Left ventricle myocardium inferior (tissue), 1 donor: ENCODE measurements at regions not wholly inside any gene's neighbourhood (a gene's known extent, or its start where the extent isn't known, plus 50 kb on each side); places are given as distances from the start of the nearest gene placed in this dataset.
"Not testable (repeated sequence)": the region's sequence is repeated elsewhere in the genome, so short reads cannot be mapped to it uniquely, and the experiment has no call there.

ENCODE experiments used
- DNase-seq: peaks from one replicate; pipeline ENCODE4 v3.0.0-alpha.2; 2020
- H3K27ac ChIP-seq: fragments of 200-600 bp; replicated peaks from 2 replicates; pipeline ENCODE4 v1.8.0; 2021
- H3K27me3 ChIP-seq: fragments of 200-600 bp; 2 replicates; pipeline ENCODE4 v1.8.0; 2021; ENCODE audit warnings: low read depth
- H3K36me3 ChIP-seq: fragments of 200-600 bp; 2 replicates; pipeline ENCODE4 v1.8.0; 2021
- H3K4me1 ChIP-seq: fragments of 200-600 bp; 2 replicates; pipeline ENCODE4 v1.8.0; 2021
- H3K4me3 ChIP-seq: fragments of 200-600 bp; 2 replicates; pipeline ENCODE4 v1.8.0; 2021; ENCODE audit warnings: mild to moderate bottlenecking, moderate library complexity
- H3K9me3 ChIP-seq: fragments of 200-600 bp; replicated peaks from 2 replicates; pipeline ENCODE4 v1.8.0; 2021
- CTCF ChIP-seq: fragments of 200-600 bp; IDR thresholded peaks from 2 replicates; pipeline ENCODE4 v1.8.0; 2021; ENCODE audit warnings: antibody characterized with exemption, mild to moderate bottlenecking, borderline replicate concordance
- intact Hi-C: fragments of 100-400 bp; cut with micrococcal nuclease; formaldehyde crosslinking; loops from one replicate; pipeline ENCODE4 v1.11.0; 2022
- donor health status: DM: no; HTN: yes; CAD: no; lungs with severe emphysema.

- no peak for DNase-seq
- H3K9me3 ChIP-seq = no peaks in the 10 kb centered on the region
- H3K4me1 ChIP-seq = no peaks in the 10 kb centered on the region
- H3K4me3 ChIP-seq = no peak overlapping the region
- H3K36me3 ChIP-seq = no peaks in the 10 kb centered on the region
- no peak for TF ChIP-seq CTCF
- peaks cover 5% of the 10 kb centered on the region for H3K27me3 ChIP-seq
- no peak overlapping the region for H3K27ac ChIP-seq
- intact Hi-C loops = no loop called here
Observed at GRCh38 chr14:52154992-52155650, 86.3 kb upstream of the NID2 start.

GRCh38 chr14:52153939-52154338, 85.1 kb upstream of the NID2 start:
- Histone ChIP-seq H3K27me3 (peaks cover 5% of the 10 kb centered on the region), H3K27ac (no peak overlapping the region), H3K36me3 (no peaks in the 10 kb centered on the region), H3K4me1 (no peaks in the 10 kb centered on the region), H3K9me3 (no peaks in the 10 kb centered on the region), H3K4me3 (no peak overlapping the region)
- intact Hi-C loops = no loop called here
- no peak for DNase-seq
- TF ChIP-seq CTCF = no peak

- intact Hi-C loops = no loop called here
- Histone ChIP-seq H3K36me3 (no peaks in the 10 kb centered on the region), H3K27me3 (no peaks in the 10 kb centered on the region), H3K4me1 (no peaks in the 10 kb centered on the region), H3K27ac (no peak overlapping the region), H3K4me3 (no peak overlapping the region), H3K9me3 (no peaks in the 10 kb centered on the region)
- DNase-seq = no peak
- no peak for TF ChIP-seq CTCF
Observed at GRCh38 chr14:52150162-52150561, 81.3 kb upstream of the NID2 start.

DNA sequence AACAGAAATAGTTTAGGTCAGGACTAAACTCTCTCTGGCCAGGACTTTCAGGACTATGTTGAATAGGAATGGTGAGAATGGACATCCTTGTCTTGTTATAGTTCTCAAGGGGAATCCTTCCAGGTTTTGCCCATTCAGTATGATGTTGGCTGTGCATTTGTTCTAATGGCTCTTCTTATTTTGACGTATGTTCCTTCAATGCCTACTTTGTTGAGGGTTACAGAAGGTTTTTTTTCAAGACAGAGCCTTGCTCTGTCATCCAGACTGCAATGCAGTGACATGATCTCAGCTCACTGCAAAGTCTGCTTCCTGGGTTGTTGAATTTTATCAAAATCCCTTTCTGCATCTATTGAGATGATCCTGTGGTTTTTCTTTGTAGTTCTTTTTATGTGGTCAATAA, 79.5 kb upstream of the NID2 start:
- no peak for TF ChIP-seq CTCF
- no peaks in the 10 kb centered on the region for H3K4me1 ChIP-seq
- intact Hi-C loops = no loop called here

DNA sequence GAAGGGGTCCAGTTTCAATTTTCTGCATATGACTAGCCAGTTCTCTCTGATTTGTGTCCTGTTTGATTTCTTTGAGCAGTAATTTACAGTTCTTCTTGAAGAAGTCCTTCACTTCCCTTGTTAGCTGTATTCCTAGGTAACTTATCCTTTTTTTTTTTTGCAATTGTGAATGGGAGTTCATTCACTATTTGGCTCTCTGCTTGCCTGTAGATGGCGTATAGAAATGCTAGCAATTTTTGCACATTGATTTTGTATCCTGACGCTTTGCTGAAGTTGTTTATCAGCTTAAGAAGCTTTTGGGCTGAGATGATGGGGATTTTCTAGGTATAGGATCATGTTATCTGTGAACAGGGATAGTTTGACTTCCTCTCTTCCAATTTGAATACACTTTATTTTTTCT, 77.6 kb upstream of the NID2 start:
- no peaks in the 10 kb centered on the region for H3K9me3 ChIP-seq
- TF ChIP-seq CTCF = no peak
- H3K36me3 ChIP-seq = no peaks in the 10 kb centered on the region
- H3K27ac ChIP-seq = no peak overlapping the region
- no peak overlapping the region for H3K4me3 ChIP-seq
- H3K27me3 ChIP-seq = no peaks in the 10 kb centered on the region
- no peaks in the 10 kb centered on the region for H3K4me1 ChIP-seq
- DNase-seq = no peak
- intact Hi-C loops = no loop called here

More for the DNA sequence above, 79.5 kb upstream of the NID2 start:
- no peak overlapping the region for H3K4me3 ChIP-seq
- no peak for DNase-seq
- H3K27ac ChIP-seq = no peak overlapping the region
- H3K27me3 ChIP-seq = no peaks in the 10 kb centered on the region
- H3K36me3 ChIP-seq = no peaks in the 10 kb centered on the region
- H3K9me3 ChIP-seq = no peaks in the 10 kb centered on the region

DNA sequence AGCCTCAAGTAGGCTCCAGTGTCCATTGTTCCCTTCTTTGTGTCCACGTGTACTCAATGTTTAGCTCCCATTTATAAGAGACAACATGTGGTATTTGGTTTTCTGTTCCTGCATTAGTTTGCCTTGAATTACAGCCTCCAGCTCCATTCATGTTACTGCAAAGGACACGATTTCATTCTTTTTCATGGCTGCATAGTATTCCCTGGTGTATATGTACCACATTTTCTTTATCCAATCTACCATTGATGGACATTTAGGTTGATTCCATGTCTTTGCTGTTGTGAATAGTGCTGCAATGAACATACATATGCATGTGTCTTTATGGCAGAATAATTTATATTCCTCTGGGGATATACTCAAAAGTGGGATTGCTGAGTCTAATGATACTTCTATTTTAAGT, 75.2 kb upstream of the NID2 start:
- H3K36me3 ChIP-seq, H3K4me1 ChIP-seq, intact Hi-C loops: not testable (repeated sequence)

More for the DNA sequence above, 75.2 kb upstream of the NID2 start:
- not testable (repeated sequence) for H3K27me3 ChIP-seq, H3K4me3 ChIP-seq, H3K9me3 ChIP-seq, DNase-seq, H3K27ac ChIP-seq
